GM10266 (cell line): ENCODE measurements at regions not wholly inside any gene's neighbourhood (a gene's known extent, or its start where the extent isn't known, plus 50 kb on each side); places are given as distances from the start of the nearest gene placed in this dataset.

ENCODE experiments used
- DNase-seq: peaks from one replicate; pipeline ENCODE4 v3.0.0; 2012; ENCODE audit errors: extremely low spot score
- TF ChIP-seq, protein P1 (sequence below): IDR thresholded peaks from 2 replicates; pipeline ENCODE4 v1.5.1; 2012; ENCODE audit warnings: mild to moderate bottlenecking, low read depth; ENCODE audit not compliant: control insufficient read depth, insufficient read depth; ENCODE audit errors: missing control alignments

GRCh38 chr14:38777401-38777800 lies 325.6 kb downstream of the SEC23A start:
- no peak for DNase-seq
- TF ChIP-seq, protein P1, sequence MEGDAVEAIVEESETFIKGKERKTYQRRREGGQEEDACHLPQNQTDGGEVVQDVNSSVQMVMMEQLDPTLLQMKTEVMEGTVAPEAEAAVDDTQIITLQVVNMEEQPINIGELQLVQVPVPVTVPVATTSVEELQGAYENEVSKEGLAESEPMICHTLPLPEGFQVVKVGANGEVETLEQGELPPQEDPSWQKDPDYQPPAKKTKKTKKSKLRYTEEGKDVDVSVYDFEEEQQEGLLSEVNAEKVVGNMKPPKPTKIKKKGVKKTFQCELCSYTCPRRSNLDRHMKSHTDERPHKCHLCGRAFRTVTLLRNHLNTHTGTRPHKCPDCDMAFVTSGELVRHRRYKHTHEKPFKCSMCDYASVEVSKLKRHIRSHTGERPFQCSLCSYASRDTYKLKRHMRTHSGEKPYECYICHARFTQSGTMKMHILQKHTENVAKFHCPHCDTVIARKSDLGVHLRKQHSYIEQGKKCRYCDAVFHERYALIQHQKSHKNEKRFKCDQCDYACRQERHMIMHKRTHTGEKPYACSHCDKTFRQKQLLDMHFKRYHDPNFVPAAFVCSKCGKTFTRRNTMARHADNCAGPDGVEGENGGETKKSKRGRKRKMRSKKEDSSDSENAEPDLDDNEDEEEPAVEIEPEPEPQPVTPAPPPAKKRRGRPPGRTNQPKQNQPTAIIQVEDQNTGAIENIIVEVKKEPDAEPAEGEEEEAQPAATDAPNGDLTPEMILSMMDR: no peak

GRCh38 chr14:38775986-38776385 lies 327.0 kb downstream of the SEC23A start:
- no peak for DNase-seq
- TF ChIP-seq, protein P1: no peak

- DNase-seq: no peak
- TF ChIP-seq, protein P1: no peak
Observed at GRCh38 chr14:38774162-38774561, 328.9 kb downstream of the SEC23A start.

DNA sequence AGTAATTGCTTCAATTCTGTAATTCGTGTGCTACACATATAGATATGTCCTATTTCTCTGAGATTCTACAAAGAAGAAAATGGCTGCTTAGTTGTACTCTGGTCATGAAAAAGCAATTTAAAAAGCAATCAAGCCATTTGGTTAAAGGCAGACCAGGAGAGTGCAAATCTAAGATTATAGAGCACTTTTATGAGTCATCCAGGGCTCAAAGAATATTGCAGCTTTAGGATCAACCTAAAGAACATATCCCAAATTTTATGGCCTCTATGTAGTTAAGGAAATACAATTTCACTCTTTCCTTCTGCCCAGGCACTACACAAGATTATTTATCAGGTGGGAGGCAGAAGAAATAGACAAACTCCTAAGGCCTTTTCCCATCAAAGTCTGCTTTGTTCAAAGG lies 332.8 kb downstream of the SEC23A start:
- TF ChIP-seq, protein P1: no peak
- DNase-seq: no peak

DNA sequence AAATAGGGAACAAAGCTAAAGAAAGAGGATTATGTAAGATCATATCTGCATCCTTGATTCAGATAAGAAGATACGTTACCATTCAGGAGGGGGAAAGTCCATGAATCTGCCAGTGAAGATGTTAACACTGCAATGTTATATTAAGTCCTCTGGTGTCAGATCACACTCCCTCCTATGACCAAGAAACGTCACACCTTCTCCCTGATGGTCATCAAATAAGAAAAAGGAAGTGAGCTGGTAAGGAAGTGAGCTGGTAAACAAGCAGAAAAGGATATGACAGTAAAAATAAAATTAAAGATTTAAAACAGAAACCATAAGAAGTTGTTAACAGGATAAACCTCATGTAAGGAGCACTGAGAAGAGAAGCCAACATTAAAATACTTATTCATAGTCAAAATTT lies 340.2 kb downstream of the SEC23A start:
- TF ChIP-seq, protein P1: no peak
- DNase-seq: no peak

DNA sequence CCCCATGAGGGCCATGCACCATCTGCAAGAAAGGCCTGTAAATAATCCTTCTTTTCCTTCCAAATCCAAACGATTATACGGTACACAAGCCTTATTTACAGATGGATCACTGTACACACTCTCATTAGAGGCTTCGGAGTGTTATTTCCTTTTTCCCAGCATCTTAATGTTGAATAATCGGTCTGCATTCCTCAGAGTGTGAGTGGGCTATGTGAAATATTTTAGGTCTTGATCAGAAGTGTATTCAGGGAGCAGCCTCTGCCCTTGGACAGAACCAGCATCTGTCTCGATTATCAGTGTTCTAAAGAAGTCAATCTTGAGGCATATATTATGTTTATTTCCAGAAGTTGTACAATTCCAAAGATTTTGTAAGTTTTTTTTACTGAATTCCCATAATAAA lies 340.6 kb downstream of the SEC23A start:
- DNase-seq: no peak
- TF ChIP-seq, protein P1: no peak

DNA sequence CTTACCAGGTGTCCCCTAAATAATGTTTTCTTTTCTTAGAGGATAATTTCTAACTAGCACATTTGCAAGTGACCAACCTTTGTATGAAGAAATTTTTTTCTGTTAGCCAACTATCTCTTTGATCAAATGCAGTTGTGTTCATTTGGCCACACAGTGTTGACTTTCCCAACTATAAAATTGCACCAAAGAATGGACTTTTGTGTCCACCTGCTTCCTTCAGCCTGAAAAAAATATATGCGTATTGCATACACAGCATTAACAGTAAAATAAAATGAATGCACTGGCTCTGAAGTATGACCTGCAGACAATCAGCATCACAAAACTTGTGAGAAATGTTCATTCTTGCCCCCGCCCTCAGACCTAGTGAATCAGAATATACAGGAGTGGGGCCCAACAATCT lies 342.0 kb downstream of the SEC23A start:
- TF ChIP-seq, protein P1: no peak
- DNase-seq: no peak
